ENCODE measurements at regions not wholly inside any gene's neighbourhood (a gene's known extent, or its start where the extent isn't known, plus 50 kb on each side); places are given as distances from the start of the nearest gene placed in this dataset.

DNA sequence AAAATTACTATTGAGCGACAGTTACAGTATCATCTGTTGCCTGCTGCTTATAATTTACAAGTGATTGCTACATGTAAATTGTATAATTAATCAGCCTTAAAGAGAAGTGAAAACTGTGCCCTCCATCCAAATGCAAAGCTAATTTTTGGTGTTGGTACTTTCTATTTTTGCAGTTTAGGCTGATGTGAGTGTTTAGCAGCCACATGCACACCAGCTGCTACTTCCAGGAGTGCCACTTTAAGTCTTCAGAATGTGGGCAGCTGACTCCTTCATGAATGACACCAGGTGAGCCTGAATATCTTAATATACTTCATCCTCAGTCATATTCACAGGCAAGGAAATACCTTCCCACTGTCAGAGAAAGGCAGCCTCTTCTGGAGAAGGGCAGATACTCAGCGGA, 149.8 kb upstream of the RASGEF1B start (continued):
- TF ChIP-seq, protein P1, sequence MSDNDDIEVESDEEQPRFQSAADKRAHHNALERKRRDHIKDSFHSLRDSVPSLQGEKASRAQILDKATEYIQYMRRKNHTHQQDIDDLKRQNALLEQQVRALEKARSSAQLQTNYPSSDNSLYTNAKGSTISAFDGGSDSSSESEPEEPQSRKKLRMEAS (IDR thresholded peaks at IDR 0.05; ENCODE audit: low read depth, low read length): no peak
- no peak for TF ChIP-seq BHLHE40 (IDR thresholded peaks at IDR 0.05; ENCODE audit: borderline replicate concordance in 1 of 2, low read depth in 2 of 2, low read length in 1 of 2)

GRCh38 chr4:81620442-81620841, 148.7 kb upstream of the RASGEF1B start:
- RAD21 ChIA-PET (ENCODE audit: unreplicated experiment): no interaction called here
- no peaks in the 10 kb centered on the region for H3K79me2 ChIP-seq (ENCODE audit: control insufficient read depth, insufficient read depth, low read length)
- H3K4me3 ChIP-seq: no peak overlapping the region
- POLR2A ChIA-PET: no interaction called here
- intact Hi-C loops (cut with micrococcal nuclease; ENCODE audit: unreplicated experiment) (no loop called here), in situ Hi-C loops (cut with MboI) (no loop called here)
- H2AFZ ChIP-seq (ENCODE audit: control insufficient read depth, low read depth, low read length): no peak overlapping the region
- DNase-seq (ENCODE audit: low read depth, low spot score) (no peak), FAIRE-seq (no peak), ATAC-seq (no peak)
- H3K36me3 ChIP-seq (ENCODE audit: control insufficient read depth in 2 of 2, insufficient read depth in 2 of 2, low read length in 1 of 2): no peaks in the 10 kb centered on the region
- H4K20me1 ChIP-seq (ENCODE audit: control insufficient read depth, insufficient read depth): no peaks in the 10 kb centered on the region
- TF ChIP-seq JUNB (IDR thresholded peaks at IDR 0.05) (no peak), CHD1 (IDR thresholded peaks at IDR 0.05; ENCODE audit: low read depth, low read length) (no peak), POU2F2 (IDR thresholded peaks at IDR 0.05; ENCODE audit: borderline replicate concordance, low read depth, low read length) (no peak), RUNX3 (IDR thresholded peaks at IDR 0.05; ENCODE audit: low read length) (no peak), NR2F1 (conservative IDR thresholded peaks at IDR 0.05) (no peak), YY1 (IDR thresholded peaks at IDR 0.05; ENCODE audit: low read depth, low read length) (no peak), KAT2A (conservative IDR thresholded peaks at IDR 0.05; ENCODE audit: control insufficient read depth, low read depth, low read length) (no peak), ETV6 (conservative IDR thresholded peaks at IDR 0.05 in 1 of 2, IDR thresholded peaks at IDR 0.05 in 1 of 2; ENCODE audit: borderline replicate concordance in 1 of 2, low read depth in 1 of 2) (no peak), HDAC2 (IDR thresholded peaks at IDR 0.05) (no peak)
- TF ChIP-seq, protein P2, sequence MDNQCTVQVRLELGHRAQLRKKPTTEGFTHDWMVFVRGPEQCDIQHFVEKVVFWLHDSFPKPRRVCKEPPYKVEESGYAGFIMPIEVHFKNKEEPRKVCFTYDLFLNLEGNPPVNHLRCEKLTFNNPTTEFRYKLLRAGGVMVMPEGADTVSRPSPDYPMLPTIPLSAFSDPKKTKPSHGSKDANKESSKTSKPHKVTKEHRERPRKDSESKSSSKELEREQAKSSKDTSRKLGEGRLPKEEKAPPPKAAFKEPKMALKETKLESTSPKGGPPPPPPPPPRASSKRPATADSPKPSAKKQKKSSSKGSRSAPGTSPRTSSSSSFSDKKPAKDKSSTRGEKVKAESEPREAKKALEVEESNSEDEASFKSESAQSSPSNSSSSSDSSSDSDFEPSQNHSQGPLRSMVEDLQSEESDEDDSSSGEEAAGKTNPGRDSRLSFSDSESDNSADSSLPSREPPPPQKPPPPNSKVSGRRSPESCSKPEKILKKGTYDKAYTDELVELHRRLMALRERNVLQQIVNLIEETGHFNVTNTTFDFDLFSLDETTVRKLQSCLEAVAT (IDR thresholded peaks at IDR 0.05): no peak
- TF ChIP-seq, protein P3, sequence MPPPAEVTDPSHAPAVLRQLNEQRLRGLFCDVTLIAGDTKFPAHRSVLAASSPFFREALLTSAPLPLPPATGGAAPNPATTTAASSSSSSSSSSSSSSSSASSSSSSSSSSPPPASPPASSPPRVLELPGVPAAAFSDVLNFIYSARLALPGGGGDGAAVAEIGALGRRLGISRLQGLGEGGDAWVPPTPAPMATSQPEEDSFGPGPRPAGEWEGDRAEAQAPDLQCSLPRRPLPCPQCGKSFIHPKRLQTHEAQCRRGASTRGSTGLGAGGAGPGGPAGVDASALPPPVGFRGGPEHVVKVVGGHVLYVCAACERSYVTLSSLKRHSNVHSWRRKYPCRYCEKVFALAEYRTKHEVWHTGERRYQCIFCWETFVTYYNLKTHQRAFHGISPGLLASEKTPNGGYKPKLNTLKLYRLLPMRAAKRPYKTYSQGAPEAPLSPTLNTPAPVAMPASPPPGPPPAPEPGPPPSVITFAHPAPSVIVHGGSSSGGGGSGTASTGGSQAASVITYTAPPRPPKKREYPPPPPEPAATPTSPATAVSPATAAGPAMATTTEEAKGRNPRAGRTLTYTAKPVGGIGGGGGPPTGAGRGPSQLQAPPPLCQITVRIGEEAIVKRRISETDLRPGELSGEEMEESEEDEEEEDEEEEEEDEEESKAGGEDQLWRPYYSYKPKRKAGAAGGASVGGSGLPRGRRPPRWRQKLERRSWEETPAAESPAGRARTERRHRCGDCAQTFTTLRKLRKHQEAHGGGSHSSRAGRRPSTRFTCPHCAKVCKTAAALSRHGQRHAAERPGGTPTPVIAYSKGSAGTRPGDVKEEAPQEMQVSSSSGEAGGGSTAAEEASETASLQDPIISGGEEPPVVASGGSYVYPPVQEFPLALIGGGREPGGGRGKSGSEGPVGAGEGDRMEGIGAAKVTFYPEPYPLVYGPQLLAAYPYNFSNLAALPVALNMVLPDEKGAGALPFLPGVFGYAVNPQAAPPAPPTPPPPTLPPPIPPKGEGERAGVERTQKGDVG (CRISPR knock-in tag; IDR thresholded peaks at IDR 0.05): no peak
- no peaks in the 10 kb centered on the region for H3K27me3 ChIP-seq (replicated peaks in 1 of 2; ENCODE audit: control insufficient read depth in 2 of 2, insufficient read depth in 2 of 2, low read length in 1 of 2)
- CTCF ChIA-PET: no interaction called here
- H3K27ac ChIP-seq (ENCODE audit: control insufficient read depth, insufficient read depth): no peak overlapping the region
- H3K9ac ChIP-seq (ENCODE audit: control insufficient read depth, insufficient read depth, low read length): no peak overlapping the region
- SMC1A ChIA-PET (ENCODE audit: uncharacterized antibody, unreplicated experiment): no interaction called here
- 0% methylated on average over 1 of the region's 1 CpG for WGBS (ENCODE audit: insufficient coverage, insufficient replicate concordance, low lambda C conversion rate, missing lambda C conversion rate)
- no peak overlapping the region for H3K4me2 ChIP-seq (ENCODE audit: control insufficient read depth, insufficient read depth)
- no peaks in the 10 kb centered on the region for H3K9me3 ChIP-seq (replicated peaks; ENCODE audit: control insufficient read depth, insufficient read depth, low read length)
- no TSS peak for BruUV-seq (replicated peaks)
- no peaks in the 10 kb centered on the region for H3K4me1 ChIP-seq (ENCODE audit: control insufficient read depth, insufficient read depth, low read length)

Data from GM12878 (cell line).